ENCODE measurements at regions not wholly inside any gene's neighbourhood (a gene's known extent, or its start where the extent isn't known, plus 50 kb on each side); places are given as distances from the start of the nearest gene placed in this dataset.

DNA sequence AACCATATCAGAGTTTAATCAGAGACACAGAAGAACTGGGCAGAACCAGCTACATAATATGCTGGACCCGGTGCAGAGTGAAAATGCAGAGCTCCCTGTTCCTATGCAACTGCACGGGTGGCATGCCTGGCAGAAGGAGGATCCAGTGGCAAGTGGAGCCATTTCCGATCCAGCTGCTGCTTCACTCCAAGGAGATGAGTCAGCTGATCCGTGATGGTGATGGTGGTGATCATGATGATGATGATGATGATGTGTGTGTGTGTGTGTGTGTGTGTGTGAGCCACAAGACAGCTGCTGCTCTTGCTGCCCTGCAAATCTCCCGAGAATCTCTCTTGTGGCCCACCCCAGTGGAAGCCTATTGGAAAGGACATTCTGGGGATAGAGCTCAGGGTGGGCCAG lies 133.0 kb downstream of the URB2 start:
- intact Hi-C loops (cut with DNase I; ENCODE audit: low total_unique reads) (no loop called here), in situ Hi-C loops (cut with MboI; ENCODE audit: low sequenced_read_pairs in 4 of 4) (no loop called here)
- DNase-seq (no peak), ATAC-seq (no peak)
- Histone ChIP-seq H3K9me3 (no peaks in the 10 kb centered on the region), H3K36me3 (no peaks in the 10 kb centered on the region), H3K27ac (no peak overlapping the region), H3K4me1 (no peaks in the 10 kb centered on the region), H3K27me3 (no peaks in the 10 kb centered on the region), H3K4me3 (no peak overlapping the region)
- no peak for TF ChIP-seq POLR2A (IDR thresholded peaks at IDR 0.05)
- TF ChIP-seq, protein P1, sequence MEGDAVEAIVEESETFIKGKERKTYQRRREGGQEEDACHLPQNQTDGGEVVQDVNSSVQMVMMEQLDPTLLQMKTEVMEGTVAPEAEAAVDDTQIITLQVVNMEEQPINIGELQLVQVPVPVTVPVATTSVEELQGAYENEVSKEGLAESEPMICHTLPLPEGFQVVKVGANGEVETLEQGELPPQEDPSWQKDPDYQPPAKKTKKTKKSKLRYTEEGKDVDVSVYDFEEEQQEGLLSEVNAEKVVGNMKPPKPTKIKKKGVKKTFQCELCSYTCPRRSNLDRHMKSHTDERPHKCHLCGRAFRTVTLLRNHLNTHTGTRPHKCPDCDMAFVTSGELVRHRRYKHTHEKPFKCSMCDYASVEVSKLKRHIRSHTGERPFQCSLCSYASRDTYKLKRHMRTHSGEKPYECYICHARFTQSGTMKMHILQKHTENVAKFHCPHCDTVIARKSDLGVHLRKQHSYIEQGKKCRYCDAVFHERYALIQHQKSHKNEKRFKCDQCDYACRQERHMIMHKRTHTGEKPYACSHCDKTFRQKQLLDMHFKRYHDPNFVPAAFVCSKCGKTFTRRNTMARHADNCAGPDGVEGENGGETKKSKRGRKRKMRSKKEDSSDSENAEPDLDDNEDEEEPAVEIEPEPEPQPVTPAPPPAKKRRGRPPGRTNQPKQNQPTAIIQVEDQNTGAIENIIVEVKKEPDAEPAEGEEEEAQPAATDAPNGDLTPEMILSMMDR (IDR thresholded peaks at IDR 0.05 in 4 of 5, conservative IDR thresholded peaks at IDR 0.05 in 1 of 5): no peak

DNA sequence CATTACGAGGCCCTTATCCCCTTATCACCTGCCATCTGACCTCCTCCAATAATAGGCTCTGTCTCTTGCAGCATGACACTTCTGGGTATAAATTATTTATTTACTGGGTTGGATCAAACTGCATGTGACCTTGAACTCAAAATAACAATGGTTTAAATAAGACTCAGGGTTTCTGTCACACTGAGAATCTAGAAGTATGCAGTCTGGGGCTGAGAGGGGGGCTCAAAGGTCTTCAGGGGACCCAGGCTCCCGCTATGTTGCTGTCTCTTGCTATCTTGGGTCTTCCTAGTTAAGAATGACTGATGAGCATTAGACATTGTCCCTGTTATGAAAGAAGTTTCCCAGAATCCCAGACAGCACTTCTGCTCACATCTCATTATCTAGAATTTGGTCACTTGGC lies 133.5 kb downstream of the URB2 start:
- in situ Hi-C loops (cut with MboI; ENCODE audit: low sequenced_read_pairs in 4 of 4) (no loop called here), intact Hi-C loops (cut with DNase I; ENCODE audit: low total_unique reads) (no loop called here)
- Histone ChIP-seq H3K4me1 (no peaks in the 10 kb centered on the region), H3K9me3 (no peaks in the 10 kb centered on the region), H3K36me3 (no peaks in the 10 kb centered on the region), H3K27me3 (no peaks in the 10 kb centered on the region), H3K4me3 (no peak overlapping the region), H3K27ac (no peak overlapping the region)
- ATAC-seq: no peak
- DNase-seq: no peak
- TF ChIP-seq, protein P1 (IDR thresholded peaks at IDR 0.05 in 4 of 5, conservative IDR thresholded peaks at IDR 0.05 in 1 of 5): no peak
- no peak for TF ChIP-seq POLR2A (IDR thresholded peaks at IDR 0.05)

DNA sequence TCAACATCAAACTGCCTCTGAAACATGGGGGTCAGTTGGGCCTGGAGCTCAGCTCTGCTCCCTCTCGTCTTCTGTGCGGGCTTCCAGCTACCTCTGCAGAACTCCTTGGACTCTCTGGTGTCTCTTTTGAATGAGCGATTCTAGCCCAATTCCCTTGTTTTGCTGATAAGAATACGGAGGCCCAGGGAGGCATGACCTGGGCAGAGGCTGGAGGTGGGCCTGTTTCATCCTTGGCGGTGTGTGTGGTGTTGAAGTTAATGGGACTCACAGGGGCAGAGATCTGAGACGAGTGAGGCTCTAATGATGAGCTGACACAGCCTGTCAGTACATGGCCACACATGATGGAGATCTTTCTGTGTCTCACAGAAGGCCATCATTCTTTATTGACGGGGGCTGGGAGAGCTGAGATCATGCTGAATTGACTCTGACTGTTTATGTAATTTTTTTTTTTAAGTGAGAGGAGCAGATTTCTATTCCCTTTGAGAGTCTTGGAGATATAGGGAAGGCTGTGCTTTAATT lies 134.5 kb downstream of the URB2 start:
- no peak for TF ChIP-seq POLR2A (IDR thresholded peaks at IDR 0.05)
- TF ChIP-seq, protein P1 (IDR thresholded peaks at IDR 0.05 in 4 of 5, conservative IDR thresholded peaks at IDR 0.05 in 1 of 5): no peak

DNA sequence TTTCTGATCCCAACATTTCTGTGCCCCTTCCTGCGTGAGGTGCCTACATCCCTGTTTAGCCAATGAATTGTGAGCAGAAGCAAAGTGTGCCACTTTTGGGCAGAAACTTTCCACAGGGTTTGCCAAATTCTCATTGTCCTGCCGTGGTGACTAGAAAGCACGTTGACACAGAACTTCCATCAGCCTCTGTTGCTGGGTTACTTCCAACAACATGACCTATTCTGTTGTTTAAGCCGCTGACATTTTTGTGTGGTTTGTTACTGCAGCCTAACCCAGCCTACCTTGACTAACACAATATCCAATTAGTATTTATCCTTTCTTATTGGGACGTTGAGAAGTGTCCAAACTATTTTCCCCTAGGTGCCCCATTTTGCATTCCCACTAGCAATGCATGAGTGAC lies 136.8 kb downstream of the URB2 start:
- no peaks in the 10 kb centered on the region for H3K9me3 ChIP-seq
- H3K27me3 ChIP-seq: no peaks in the 10 kb centered on the region
- H3K27ac ChIP-seq: no peak overlapping the region
- DNase-seq (no peak), ATAC-seq (no peak)
- in situ Hi-C loops (cut with MboI; ENCODE audit: low sequenced_read_pairs in 4 of 4): no loop called here
- H3K4me1 ChIP-seq: no peaks in the 10 kb centered on the region
- intact Hi-C loops (cut with DNase I; ENCODE audit: low total_unique reads): no loop called here
- TF ChIP-seq POLR2A (IDR thresholded peaks at IDR 0.05): no peak
- TF ChIP-seq, protein P1 (IDR thresholded peaks at IDR 0.05 in 4 of 5, conservative IDR thresholded peaks at IDR 0.05 in 1 of 5): no peak
- H3K36me3 ChIP-seq: no peaks in the 10 kb centered on the region
- no peak overlapping the region for H3K4me3 ChIP-seq

More for the DNA sequence above, 134.5 kb downstream of the URB2 start:
- in situ Hi-C loops (cut with MboI; ENCODE audit: low sequenced_read_pairs in 4 of 4) (no loop called here), intact Hi-C loops (cut with DNase I; ENCODE audit: low total_unique reads) (no loop called here)
- DNase-seq (no peak), ATAC-seq (no peak)
- Histone ChIP-seq H3K4me1 (no peaks in the 10 kb centered on the region), H3K36me3 (no peaks in the 10 kb centered on the region), H3K27me3 (no peaks in the 10 kb centered on the region), H3K9me3 (no peaks in the 10 kb centered on the region), H3K27ac (no peak overlapping the region), H3K4me3 (no peak overlapping the region)

DNA sequence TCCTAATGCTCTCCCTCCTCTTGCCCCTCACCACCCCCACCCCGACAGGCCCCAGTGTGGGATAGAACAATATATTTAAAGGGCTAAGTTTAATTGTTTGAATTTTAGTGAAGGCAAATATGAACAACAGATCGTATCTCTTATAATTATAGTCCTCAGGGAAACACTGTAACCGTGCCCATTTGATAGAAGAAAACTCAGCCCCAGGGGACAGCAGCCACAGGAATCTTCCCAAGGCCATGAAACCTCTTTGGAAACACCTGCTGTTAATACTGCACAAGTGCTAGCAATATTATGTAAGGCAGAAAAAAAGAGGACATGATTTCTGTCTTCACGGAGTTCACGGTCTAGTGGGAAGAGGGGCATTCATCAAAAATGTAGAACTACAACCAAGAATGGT lies 142.2 kb downstream of the URB2 start:
- no peaks in the 10 kb centered on the region for H3K27me3 ChIP-seq
- H3K27ac ChIP-seq: no peak overlapping the region
- in situ Hi-C loops (cut with MboI; ENCODE audit: low sequenced_read_pairs in 4 of 4) (no loop called here), intact Hi-C loops (cut with DNase I; ENCODE audit: low total_unique reads) (no loop called here)
- no peak overlapping the region for H3K4me3 ChIP-seq
- ATAC-seq: no peak
- H3K4me1 ChIP-seq: no peaks in the 10 kb centered on the region
- TF ChIP-seq POLR2A (IDR thresholded peaks at IDR 0.05): no peak
- TF ChIP-seq, protein P1 (IDR thresholded peaks at IDR 0.05 in 4 of 5, conservative IDR thresholded peaks at IDR 0.05 in 1 of 5): no peak
- no peaks in the 10 kb centered on the region for H3K36me3 ChIP-seq
- DNase-seq: no peak
- H3K9me3 ChIP-seq: no peaks in the 10 kb centered on the region
